ENCODE measurements at regions not wholly inside any gene's neighbourhood (a gene's known extent, or its start where the extent isn't known, plus 50 kb on each side); places are given as distances from the start of the nearest gene placed in this dataset.
"Not testable (repeated sequence)": the region's sequence is repeated elsewhere in the genome, so short reads cannot be mapped to it uniquely, and the experiment has no call there.

- no peak for DNase-seq
Measured at GRCh38 chr12:89225808-89226411, 126.4 kb downstream of the DUSP6 start.

GRCh38 chr12:89225401-89225800 is 126.9 kb downstream of the DUSP6 start:
- no peak for DNase-seq

GRCh38 chr12:89222580-89222979 is 129.7 kb downstream of the DUSP6 start:
- not testable (repeated sequence) for DNase-seq

GRCh38 chr12:89217472-89217871 is 134.8 kb downstream of the DUSP6 start:
- DNase-seq, result no peak

GRCh38 chr12:89216211-89216952 is 135.9 kb downstream of the DUSP6 start:
- DNase-seq, result no peak

GRCh38 chr12:89215196-89215595 is 137.1 kb downstream of the DUSP6 start:
- DNase-seq, result no peak

- no peak for DNase-seq
Measured at GRCh38 chr12:89213747-89214146, 138.6 kb downstream of the DUSP6 start.

GRCh38 chr12:89213139-89213538 is 139.2 kb downstream of the DUSP6 start:
- DNase-seq, result no peak

- DNase-seq, result no peak
Measured at GRCh38 chr12:89212339-89212771, 139.9 kb downstream of the DUSP6 start.

GRCh38 chr12:89211456-89211855 is 140.8 kb downstream of the DUSP6 start:
- no peak for DNase-seq

GRCh38 chr12:89210277-89210676 is 142.0 kb downstream of the DUSP6 start:
- DNase-seq, result no peak

- DNase-seq, result no peak
Measured at GRCh38 chr12:89208661-89209096, 143.6 kb downstream of the DUSP6 start.

GRCh38 chr12:89206390-89206789 is 145.9 kb downstream of the DUSP6 start:
- DNase-seq, result no peak

GRCh38 chr12:89205517-89205916 is 146.8 kb downstream of the DUSP6 start:
- no peak for DNase-seq

GRCh38 chr12:89203144-89203543 is 149.2 kb downstream of the DUSP6 start:
- DNase-seq, result no peak

GRCh38 chr12:89200217-89200616 is 152.1 kb downstream of the DUSP6 start:
- no peak for DNase-seq

GRCh38 chr12:89195470-89195869 is 156.8 kb downstream of the DUSP6 start:
- DNase-seq, result no peak

GRCh38 chr12:89194683-89195082 is 157.6 kb downstream of the DUSP6 start:
- no peak for DNase-seq

- DNase-seq, result no peak
Measured at GRCh38 chr12:89192429-89192828, 159.9 kb downstream of the DUSP6 start.

- DNase-seq, result not testable (repeated sequence)
Measured at GRCh38 chr12:89191597-89191996, 160.7 kb downstream of the DUSP6 start.

- DNase-seq, result no peak
Measured at GRCh38 chr12:89189448-89189847, 162.9 kb downstream of the DUSP6 start.

GRCh38 chr12:89187507-89187906 is 164.8 kb downstream of the DUSP6 start:
- no peak for DNase-seq

GRCh38 chr12:89185889-89186288 is 166.4 kb downstream of the DUSP6 start:
- no peak for DNase-seq

- no peak for DNase-seq
Measured at GRCh38 chr12:89185181-89185580, 167.1 kb downstream of the DUSP6 start.
